ENCODE measurements at regions not wholly inside any gene's neighbourhood (a gene's known extent, or its start where the extent isn't known, plus 50 kb on each side); places are given as distances from the start of the nearest gene placed in this dataset.

GRCh38 chr1:95368178-95368577, 134.2 kb downstream of the RWDD3 start:
- H3K27ac ChIP-seq (ENCODE audit: control insufficient read depth, insufficient read depth, low read length): no peak overlapping the region
- FAIRE-seq (no peak), DNase-seq (ENCODE audit: low read depth, low spot score) (no peak)
- H3K36me3 ChIP-seq (ENCODE audit: control insufficient read depth in 2 of 2, extremely low read depth in 1 of 2, insufficient read depth in 2 of 2, low read length in 2 of 2): no peaks in the 10 kb centered on the region
- H3K9ac ChIP-seq (ENCODE audit: control insufficient read depth, extremely low read depth, insufficient read depth, low read length): no peak overlapping the region
- H4K20me1 ChIP-seq (ENCODE audit: control insufficient read depth, extremely low read depth, insufficient read depth, low read length): no peaks in the 10 kb centered on the region
- dilution Hi-C loops (cut with MboI; ENCODE audit: extremely low pct_ligation_motif_present, low sequenced_read_pairs): no loop called here
- H3K9me3 ChIP-seq (ENCODE audit: control insufficient read depth, low read depth, low read length): no peaks in the 10 kb centered on the region
- no peaks in the 10 kb centered on the region for H3K4me1 ChIP-seq (ENCODE audit: control insufficient read depth, extremely low read depth, insufficient read depth, low read length)
- no peak overlapping the region for H3K4me2 ChIP-seq (ENCODE audit: control insufficient read depth, extremely low read depth, insufficient read depth, low read depth, low read length)
- no peaks in the 10 kb centered on the region for H3K9me1 ChIP-seq (ENCODE audit: control insufficient read depth, extremely low read depth, insufficient read depth, low read length)
- TF ChIP-seq EZH2 (IDR thresholded peaks at IDR 0.05; ENCODE audit: low read length) (no peak), CTCF (optimal IDR thresholded peaks at IDR 0.05 in 1 of 3, IDR thresholded peaks at IDR 0.05 in 1 of 3, conservative IDR thresholded peaks at IDR 0.05 in 1 of 3; ENCODE audit: extremely low read depth in 1 of 3, insufficient read depth in 2 of 3, low read length in 3 of 3) (no peak)
- H3K4me3 ChIP-seq (ENCODE audit: control insufficient read depth in 2 of 3, extremely low read depth in 1 of 3, insufficient read depth in 2 of 3, low read depth in 1 of 3, low read length in 3 of 3): no peak overlapping the region
- H2AFZ ChIP-seq (ENCODE audit: control insufficient read depth, low read length): no peak overlapping the region
- no peaks in the 10 kb centered on the region for H3K79me2 ChIP-seq (ENCODE audit: control insufficient read depth, insufficient read depth, low read length)
- no peaks in the 10 kb centered on the region for H3K27me3 ChIP-seq (ENCODE audit: control insufficient read depth, extremely low read depth, insufficient read depth, low read length)

DNA sequence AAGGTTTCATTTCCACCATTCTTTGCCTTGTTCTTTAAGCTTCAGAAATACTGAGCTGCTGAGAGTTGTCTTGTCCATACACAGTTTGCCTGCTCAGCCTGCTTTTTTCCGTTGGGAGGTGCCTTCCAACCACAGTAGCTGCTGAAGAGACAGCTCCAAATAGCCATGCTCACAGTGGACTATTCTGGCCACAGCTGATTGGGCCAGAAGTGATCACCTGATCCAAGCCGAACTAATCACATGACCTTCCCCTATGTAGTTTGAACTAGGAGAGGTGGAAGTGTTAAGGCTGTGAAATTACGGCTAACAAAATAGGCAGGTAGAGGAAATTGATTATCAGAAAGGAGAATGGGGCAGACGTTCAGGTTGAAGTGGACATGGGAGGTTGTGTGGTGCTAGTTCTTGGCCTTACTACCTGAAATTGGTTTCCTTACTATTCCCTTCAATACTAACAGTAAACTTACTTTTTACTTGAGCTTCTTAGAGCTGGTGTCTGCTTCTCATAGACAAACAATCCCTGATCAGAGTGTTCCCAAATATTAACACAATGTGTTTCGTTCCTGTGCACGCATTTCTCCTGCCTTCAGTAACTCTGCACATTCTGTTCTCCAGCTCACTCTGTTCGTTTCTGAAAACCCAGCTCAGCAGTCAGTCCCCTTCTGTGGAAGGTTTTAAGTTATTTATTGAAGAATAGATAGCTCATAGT, 136.1 kb downstream of the RWDD3 start:
- Histone ChIP-seq H3K27me3 (ENCODE audit: control insufficient read depth, extremely low read depth, insufficient read depth, low read length) (no peaks in the 10 kb centered on the region), H3K4me3 (ENCODE audit: control insufficient read depth in 2 of 3, extremely low read depth in 1 of 3, insufficient read depth in 2 of 3, low read depth in 1 of 3, low read length in 3 of 3) (no peak overlapping the region), H3K9ac (ENCODE audit: control insufficient read depth, extremely low read depth, insufficient read depth, low read length) (no peak overlapping the region), H3K79me2 (ENCODE audit: control insufficient read depth, insufficient read depth, low read length) (no peaks in the 10 kb centered on the region), H2AFZ (ENCODE audit: control insufficient read depth, low read length) (no peak overlapping the region), H3K4me1 (ENCODE audit: control insufficient read depth, extremely low read depth, insufficient read depth, low read length) (no peaks in the 10 kb centered on the region), H3K9me1 (ENCODE audit: control insufficient read depth, extremely low read depth, insufficient read depth, low read length) (no peaks in the 10 kb centered on the region), H3K27ac (ENCODE audit: control insufficient read depth, insufficient read depth, low read length) (no peak overlapping the region), H3K9me3 (ENCODE audit: control insufficient read depth, low read depth, low read length) (no peaks in the 10 kb centered on the region), H3K4me2 (ENCODE audit: control insufficient read depth, extremely low read depth, insufficient read depth, low read depth, low read length) (no peak overlapping the region), H3K36me3 (ENCODE audit: control insufficient read depth in 2 of 2, extremely low read depth in 1 of 2, insufficient read depth in 2 of 2, low read length in 2 of 2) (no peaks in the 10 kb centered on the region), H4K20me1 (ENCODE audit: control insufficient read depth, extremely low read depth, insufficient read depth, low read length) (no peaks in the 10 kb centered on the region)
- dilution Hi-C loops (cut with MboI; ENCODE audit: extremely low pct_ligation_motif_present, low sequenced_read_pairs): no loop called here
- TF ChIP-seq CTCF (optimal IDR thresholded peaks at IDR 0.05 in 1 of 3, IDR thresholded peaks at IDR 0.05 in 1 of 3, conservative IDR thresholded peaks at IDR 0.05 in 1 of 3; ENCODE audit: extremely low read depth in 1 of 3, insufficient read depth in 2 of 3, low read length in 3 of 3) (no peak), EZH2 (IDR thresholded peaks at IDR 0.05; ENCODE audit: low read length) (no peak)
- DNase-seq (ENCODE audit: low read depth, low spot score) (no peak), FAIRE-seq (no peak)

All from keratinocyte (primary cell).